ENCODE measurements at regions not wholly inside any gene's neighbourhood (a gene's known extent, or its start where the extent isn't known, plus 50 kb on each side); places are given as distances from the start of the nearest gene placed in this dataset.
"Not testable (repeated sequence)": the region's sequence is repeated elsewhere in the genome, so short reads cannot be mapped to it uniquely, and the experiment has no call there.

DNA sequence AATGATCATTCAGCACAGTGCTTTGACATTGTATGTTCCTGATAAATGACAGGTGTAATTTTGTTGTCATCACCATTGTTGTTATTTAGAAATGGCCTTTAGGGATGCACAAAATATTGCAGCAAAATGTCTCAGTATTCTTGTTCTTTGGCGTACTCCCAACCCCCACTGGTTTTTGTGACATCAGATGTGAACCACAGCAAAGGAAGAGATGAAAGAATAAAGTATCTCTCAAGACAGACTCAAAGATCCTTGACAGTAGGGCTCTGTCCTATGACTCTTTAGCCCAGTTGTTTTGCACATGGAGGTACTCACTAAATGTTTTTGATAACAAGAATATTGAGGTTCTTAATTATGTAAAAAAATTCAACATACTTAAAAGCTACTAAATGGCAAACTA lies 59.5 kb upstream of the HMGB1 start:
- TF ChIP-seq CTCF (IDR thresholded peaks at IDR 0.05; ENCODE audit: insufficient read depth, low read length, poor library complexity, severe bottlenecking); EZH2phosphoT487 (conservative IDR thresholded peaks at IDR 0.05; ENCODE audit: low read length): not testable (repeated sequence)

All from SU-DHL-6 (cell line).